Stomach (tissue), 4 donors: ENCODE measurements at regions not wholly inside any gene's neighbourhood (a gene's known extent, or its start where the extent isn't known, plus 50 kb on each side); places are given as distances from the start of the nearest gene placed in this dataset.

Source experiments
- POLR2AphosphoS5 ChIP-seq, 3 donors: sonication (generic); formaldehyde crosslinking; IDR thresholded peaks; one replicate each; pipeline ENCODE4 v1.6.1; 2016; ENCODE audit warnings: antibody characterized with exemption in 3 of 3
- TF ChIP-seq, protein P1 (sequence below), 7 experiments: fragments of 450-650 bp in 4 of 7; fragments of 200-600 bp in 3 of 7; sonication (generic) in 3 of 7; IDR thresholded peaks; one replicate each; pipeline ENCODE4 v1.5.1; 2016 to 2019; ENCODE audit warnings: antibody characterized with exemption in 7 of 7, control low read depth in 2 of 7, mild to moderate bottlenecking in 1 of 7

DNA sequence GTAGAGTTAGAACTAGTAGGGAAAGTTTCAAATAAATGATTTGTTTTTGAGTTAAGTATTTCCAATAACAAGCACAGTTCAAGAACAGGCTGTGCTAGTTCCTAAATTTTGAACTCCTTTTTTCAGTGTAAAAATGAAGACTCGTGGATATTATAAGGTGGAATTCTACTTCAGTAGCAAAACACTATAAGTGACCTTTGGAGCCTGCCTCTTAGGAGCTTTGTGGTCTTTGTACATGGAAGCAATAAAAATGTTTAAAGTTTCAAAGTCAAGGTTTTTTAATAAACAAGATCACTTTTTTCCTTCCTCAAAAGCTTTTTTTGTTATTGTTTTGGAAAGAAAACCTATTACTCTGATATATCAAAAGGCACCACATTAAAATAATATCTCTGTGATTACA lies 292.4 kb upstream of the VWC2 start:
- no peak for TF ChIP-seq POLR2AphosphoS5 (IDR thresholded peaks at IDR 0.05)
- TF ChIP-seq, protein P1, sequence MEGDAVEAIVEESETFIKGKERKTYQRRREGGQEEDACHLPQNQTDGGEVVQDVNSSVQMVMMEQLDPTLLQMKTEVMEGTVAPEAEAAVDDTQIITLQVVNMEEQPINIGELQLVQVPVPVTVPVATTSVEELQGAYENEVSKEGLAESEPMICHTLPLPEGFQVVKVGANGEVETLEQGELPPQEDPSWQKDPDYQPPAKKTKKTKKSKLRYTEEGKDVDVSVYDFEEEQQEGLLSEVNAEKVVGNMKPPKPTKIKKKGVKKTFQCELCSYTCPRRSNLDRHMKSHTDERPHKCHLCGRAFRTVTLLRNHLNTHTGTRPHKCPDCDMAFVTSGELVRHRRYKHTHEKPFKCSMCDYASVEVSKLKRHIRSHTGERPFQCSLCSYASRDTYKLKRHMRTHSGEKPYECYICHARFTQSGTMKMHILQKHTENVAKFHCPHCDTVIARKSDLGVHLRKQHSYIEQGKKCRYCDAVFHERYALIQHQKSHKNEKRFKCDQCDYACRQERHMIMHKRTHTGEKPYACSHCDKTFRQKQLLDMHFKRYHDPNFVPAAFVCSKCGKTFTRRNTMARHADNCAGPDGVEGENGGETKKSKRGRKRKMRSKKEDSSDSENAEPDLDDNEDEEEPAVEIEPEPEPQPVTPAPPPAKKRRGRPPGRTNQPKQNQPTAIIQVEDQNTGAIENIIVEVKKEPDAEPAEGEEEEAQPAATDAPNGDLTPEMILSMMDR (IDR thresholded peaks at IDR 0.05) = no peak
